HEK293 (cell line): ENCODE measurements at regions not wholly inside any gene's neighbourhood (a gene's known extent, or its start where the extent isn't known, plus 50 kb on each side); places are given as distances from the start of the nearest gene placed in this dataset.

Source experiments
- CTCF ChIP-seq: fragments of 450-650 bp; formaldehyde crosslinking; IDR thresholded peaks from 2 replicates; pipeline ENCODE4 v1.5.1; 2016; ENCODE audit warnings: missing biosample characterization, missing genetic modification characterization
- KLF10 ChIP-seq: fragments of 450-650 bp; IDR thresholded peaks from 2 replicates; pipeline ENCODE4 v1.5.1; 2018; ENCODE audit warnings: missing biosample characterization, mild to moderate bottlenecking, missing genetic modification characterization
- ZBTB1 ChIP-seq: fragments of 450-650 bp; formaldehyde crosslinking; IDR thresholded peaks from 2 replicates; pipeline ENCODE4 v1.5.1; 2016; ENCODE audit warnings: missing biosample characterization, missing genetic modification characterization
- ZBTB21 ChIP-seq: fragments of 450-650 bp; formaldehyde crosslinking; IDR thresholded peaks from 2 replicates; pipeline ENCODE4 v1.5.1; 2017; ENCODE audit warnings: missing biosample characterization, missing genetic modification characterization
- ZBTB48 ChIP-seq: fragments of 450-650 bp; formaldehyde crosslinking; IDR thresholded peaks from 2 replicates; pipeline ENCODE4 v1.5.1; 2016; ENCODE audit warnings: missing biosample characterization, missing genetic modification characterization
- ZBTB8A ChIP-seq: fragments of 450-650 bp; formaldehyde crosslinking; IDR thresholded peaks from 2 replicates; pipeline ENCODE4 v1.5.1; 2016; ENCODE audit warnings: missing biosample characterization, missing genetic modification characterization
- ZNF449 ChIP-seq: fragments of 450-650 bp; formaldehyde crosslinking; IDR thresholded peaks from 2 replicates; pipeline ENCODE4 v1.5.1; 2017; ENCODE audit warnings: missing biosample characterization, mild to moderate bottlenecking, missing genetic modification characterization, moderate library complexity
- ZNF549 ChIP-seq: fragments of 450-650 bp; IDR thresholded peaks from 2 replicates; pipeline ENCODE4 v1.5.1; 2018; ENCODE audit warnings: missing biosample characterization, missing genetic modification characterization, mild to moderate bottlenecking, inconsistent platforms, moderate library complexity
- ZNF621 ChIP-seq: fragments of 450-650 bp; formaldehyde crosslinking; IDR thresholded peaks from 2 replicates; pipeline ENCODE4 v1.5.1; 2017; ENCODE audit warnings: missing biosample characterization, missing genetic modification characterization
- ZNF664 ChIP-seq: fragments of 450-650 bp; formaldehyde crosslinking; IDR thresholded peaks from 2 replicates; pipeline ENCODE4 v1.5.1; 2016; ENCODE audit warnings: missing biosample characterization, missing genetic modification characterization
- TF ChIP-seq, protein P1 (sequence below): fragments of 450-650 bp; formaldehyde crosslinking; IDR thresholded peaks from 2 replicates; pipeline ENCODE4 v1.5.1; 2016; ENCODE audit warnings: missing biosample characterization, missing genetic modification characterization
- TF ChIP-seq, protein P2 (sequence below): fragments of 450-650 bp; formaldehyde crosslinking; IDR thresholded peaks from 2 replicates; pipeline ENCODE4 v1.5.1; 2016; ENCODE audit warnings: missing biosample characterization, missing genetic modification characterization
- TF ChIP-seq, protein P3 (sequence below): fragments of 450-650 bp; formaldehyde crosslinking; optimal IDR thresholded peaks from 2 replicates; pipeline ENCODE3; 2016; ENCODE audit warnings: missing biosample characterization, mild to moderate bottlenecking, missing genetic modification characterization
- TF ChIP-seq, protein P4 (sequence below): fragments of 450-650 bp; formaldehyde crosslinking; IDR thresholded peaks from 2 replicates; pipeline ENCODE4 v1.5.1; 2016; ENCODE audit warnings: missing biosample characterization, missing genetic modification characterization

- no peak for TF ChIP-seq ZBTB48 (tag by site-specific recombination)
- TF ChIP-seq, protein P1, sequence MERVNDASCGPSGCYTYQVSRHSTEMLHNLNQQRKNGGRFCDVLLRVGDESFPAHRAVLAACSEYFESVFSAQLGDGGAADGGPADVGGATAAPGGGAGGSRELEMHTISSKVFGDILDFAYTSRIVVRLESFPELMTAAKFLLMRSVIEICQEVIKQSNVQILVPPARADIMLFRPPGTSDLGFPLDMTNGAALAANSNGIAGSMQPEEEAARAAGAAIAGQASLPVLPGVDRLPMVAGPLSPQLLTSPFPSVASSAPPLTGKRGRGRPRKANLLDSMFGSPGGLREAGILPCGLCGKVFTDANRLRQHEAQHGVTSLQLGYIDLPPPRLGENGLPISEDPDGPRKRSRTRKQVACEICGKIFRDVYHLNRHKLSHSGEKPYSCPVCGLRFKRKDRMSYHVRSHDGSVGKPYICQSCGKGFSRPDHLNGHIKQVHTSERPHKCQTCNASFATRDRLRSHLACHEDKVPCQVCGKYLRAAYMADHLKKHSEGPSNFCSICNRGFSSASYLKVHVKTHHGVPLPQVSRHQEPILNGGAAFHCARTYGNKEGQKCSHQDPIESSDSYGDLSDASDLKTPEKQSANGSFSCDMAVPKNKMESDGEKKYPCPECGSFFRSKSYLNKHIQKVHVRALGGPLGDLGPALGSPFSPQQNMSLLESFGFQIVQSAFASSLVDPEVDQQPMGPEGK, result no peak
- TF ChIP-seq ZNF621 (tag by site-specific recombination), result no peak
- no peak for TF ChIP-seq CTCF
- TF ChIP-seq, protein P2, sequence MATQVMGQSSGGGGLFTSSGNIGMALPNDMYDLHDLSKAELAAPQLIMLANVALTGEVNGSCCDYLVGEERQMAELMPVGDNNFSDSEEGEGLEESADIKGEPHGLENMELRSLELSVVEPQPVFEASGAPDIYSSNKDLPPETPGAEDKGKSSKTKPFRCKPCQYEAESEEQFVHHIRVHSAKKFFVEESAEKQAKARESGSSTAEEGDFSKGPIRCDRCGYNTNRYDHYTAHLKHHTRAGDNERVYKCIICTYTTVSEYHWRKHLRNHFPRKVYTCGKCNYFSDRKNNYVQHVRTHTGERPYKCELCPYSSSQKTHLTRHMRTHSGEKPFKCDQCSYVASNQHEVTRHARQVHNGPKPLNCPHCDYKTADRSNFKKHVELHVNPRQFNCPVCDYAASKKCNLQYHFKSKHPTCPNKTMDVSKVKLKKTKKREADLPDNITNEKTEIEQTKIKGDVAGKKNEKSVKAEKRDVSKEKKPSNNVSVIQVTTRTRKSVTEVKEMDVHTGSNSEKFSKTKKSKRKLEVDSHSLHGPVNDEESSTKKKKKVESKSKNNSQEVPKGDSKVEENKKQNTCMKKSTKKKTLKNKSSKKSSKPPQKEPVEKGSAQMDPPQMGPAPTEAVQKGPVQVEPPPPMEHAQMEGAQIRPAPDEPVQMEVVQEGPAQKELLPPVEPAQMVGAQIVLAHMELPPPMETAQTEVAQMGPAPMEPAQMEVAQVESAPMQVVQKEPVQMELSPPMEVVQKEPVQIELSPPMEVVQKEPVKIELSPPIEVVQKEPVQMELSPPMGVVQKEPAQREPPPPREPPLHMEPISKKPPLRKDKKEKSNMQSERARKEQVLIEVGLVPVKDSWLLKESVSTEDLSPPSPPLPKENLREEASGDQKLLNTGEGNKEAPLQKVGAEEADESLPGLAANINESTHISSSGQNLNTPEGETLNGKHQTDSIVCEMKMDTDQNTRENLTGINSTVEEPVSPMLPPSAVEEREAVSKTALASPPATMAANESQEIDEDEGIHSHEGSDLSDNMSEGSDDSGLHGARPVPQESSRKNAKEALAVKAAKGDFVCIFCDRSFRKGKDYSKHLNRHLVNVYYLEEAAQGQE (tag by site-specific recombination), result no peak
- TF ChIP-seq ZNF549 (tag by site-specific recombination), result no peak
- TF ChIP-seq ZBTB21 (tag by site-specific recombination), result no peak
- TF ChIP-seq ZNF664 (tag by site-specific recombination), result no peak
- TF ChIP-seq ZBTB8A (tag by site-specific recombination), result no peak
- TF ChIP-seq, protein P3, sequence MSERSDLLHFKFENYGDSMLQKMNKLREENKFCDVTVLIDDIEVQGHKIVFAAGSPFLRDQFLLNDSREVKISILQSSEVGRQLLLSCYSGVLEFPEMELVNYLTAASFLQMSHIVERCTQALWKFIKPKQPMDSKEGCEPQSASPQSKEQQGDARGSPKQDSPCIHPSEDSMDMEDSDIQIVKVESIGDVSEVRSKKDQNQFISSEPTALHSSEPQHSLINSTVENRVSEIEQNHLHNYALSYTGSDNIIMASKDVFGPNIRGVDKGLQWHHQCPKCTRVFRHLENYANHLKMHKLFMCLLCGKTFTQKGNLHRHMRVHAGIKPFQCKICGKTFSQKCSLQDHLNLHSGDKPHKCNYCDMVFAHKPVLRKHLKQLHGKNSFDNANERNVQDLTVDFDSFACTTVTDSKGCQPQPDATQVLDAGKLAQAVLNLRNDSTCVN, result no peak
- no peak for TF ChIP-seq ZBTB1 (tag by site-specific recombination)
- TF ChIP-seq ZNF449 (tag by site-specific recombination), result no peak
- TF ChIP-seq, protein P4, sequence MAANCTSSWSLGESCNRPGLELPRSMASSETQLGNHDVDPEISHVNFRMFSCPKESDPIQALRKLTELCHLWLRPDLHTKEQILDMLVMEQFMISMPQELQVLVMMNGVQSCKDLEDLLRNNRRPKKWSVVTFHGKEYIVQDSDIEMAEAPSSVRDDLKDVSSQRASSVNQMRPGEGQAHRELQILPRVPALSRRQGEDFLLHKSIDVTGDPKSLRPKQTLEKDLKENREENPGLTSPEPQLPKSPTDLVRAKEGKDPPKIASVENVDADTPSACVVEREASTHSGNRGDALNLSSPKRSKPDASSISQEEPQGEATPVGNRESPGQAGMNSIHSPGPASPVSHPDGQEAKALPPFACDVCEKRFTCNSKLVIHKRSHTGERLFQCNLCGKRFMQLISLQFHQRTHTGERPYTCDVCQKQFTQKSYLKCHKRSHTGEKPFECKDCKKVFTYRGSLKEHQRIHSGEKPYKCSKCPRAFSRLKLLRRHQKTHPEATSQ, result no peak
- no peak for TF ChIP-seq KLF10 (tag by site-specific recombination)
Measured at GRCh38 chr18:51936115-51936514, 403.9 kb upstream of the DCC start.
